GM13976 (cell line): ENCODE measurements at regions not wholly inside any gene's neighbourhood (a gene's known extent, or its start where the extent isn't known, plus 50 kb on each side); places are given as distances from the start of the nearest gene placed in this dataset.

Experiments
- DNase-seq: peaks from one replicate; pipeline ENCODE4 v3.0.0; 2012; ENCODE audit warnings: low spot score
- in situ Hi-C: fragments of 300-500 bp; cut with MboI; formaldehyde crosslinking; loops from one replicate; pipeline ENCODE4 v1.12.0; 2022; ENCODE audit warnings: low sequenced_read_pairs, mixed read lengths, inconsistent platforms; ENCODE audit not compliant: unreplicated experiment
- TF ChIP-seq, protein P1 (sequence below): IDR thresholded peaks from 2 replicates; pipeline ENCODE4 v1.5.1; 2012; ENCODE audit warnings: borderline replicate concordance, mild to moderate bottlenecking; ENCODE audit not compliant: insufficient read depth; ENCODE audit errors: extremely low read depth, missing control alignments, control extremely low read depth

GRCh38 chr15:46317029-46317428, 682.2 kb downstream of the SQOR start:
- TF ChIP-seq, protein P1, sequence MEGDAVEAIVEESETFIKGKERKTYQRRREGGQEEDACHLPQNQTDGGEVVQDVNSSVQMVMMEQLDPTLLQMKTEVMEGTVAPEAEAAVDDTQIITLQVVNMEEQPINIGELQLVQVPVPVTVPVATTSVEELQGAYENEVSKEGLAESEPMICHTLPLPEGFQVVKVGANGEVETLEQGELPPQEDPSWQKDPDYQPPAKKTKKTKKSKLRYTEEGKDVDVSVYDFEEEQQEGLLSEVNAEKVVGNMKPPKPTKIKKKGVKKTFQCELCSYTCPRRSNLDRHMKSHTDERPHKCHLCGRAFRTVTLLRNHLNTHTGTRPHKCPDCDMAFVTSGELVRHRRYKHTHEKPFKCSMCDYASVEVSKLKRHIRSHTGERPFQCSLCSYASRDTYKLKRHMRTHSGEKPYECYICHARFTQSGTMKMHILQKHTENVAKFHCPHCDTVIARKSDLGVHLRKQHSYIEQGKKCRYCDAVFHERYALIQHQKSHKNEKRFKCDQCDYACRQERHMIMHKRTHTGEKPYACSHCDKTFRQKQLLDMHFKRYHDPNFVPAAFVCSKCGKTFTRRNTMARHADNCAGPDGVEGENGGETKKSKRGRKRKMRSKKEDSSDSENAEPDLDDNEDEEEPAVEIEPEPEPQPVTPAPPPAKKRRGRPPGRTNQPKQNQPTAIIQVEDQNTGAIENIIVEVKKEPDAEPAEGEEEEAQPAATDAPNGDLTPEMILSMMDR, result no peak
- DNase-seq, result no peak
- in situ Hi-C loops, result no loop called here

GRCh38 chr15:46322753-46323152, 687.9 kb downstream of the SQOR start:
- in situ Hi-C loops, result no loop called here
- no peak for DNase-seq
- TF ChIP-seq, protein P1, result no peak

GRCh38 chr15:46326173-46326572, 691.3 kb downstream of the SQOR start:
- TF ChIP-seq, protein P1, result no peak
- in situ Hi-C loops, result no loop called here

GRCh38 chr15:46328821-46329220, 694.0 kb downstream of the SQOR start:
- no peak for DNase-seq
- in situ Hi-C loops, result no loop called here
- TF ChIP-seq, protein P1, result no peak

More at GRCh38 chr15:46326173-46326572, 691.3 kb downstream of the SQOR start:
- no peak for DNase-seq

- TF ChIP-seq, protein P1, result no peak
- DNase-seq, result no peak
- in situ Hi-C loops, result no loop called here
These were observed 695.0 kb downstream of the SQOR start for GRCh38 chr15:46329876-46330275.

GRCh38 chr15:46331546-46331945, 696.7 kb downstream of the SQOR start:
- DNase-seq, result no peak
- in situ Hi-C loops, result no loop called here
- TF ChIP-seq, protein P1, result no peak
